ENCODE measurements at regions not wholly inside any gene's neighbourhood (a gene's known extent, or its start where the extent isn't known, plus 50 kb on each side); places are given as distances from the start of the nearest gene placed in this dataset.
"Not testable (repeated sequence)": the region's sequence is repeated elsewhere in the genome, so short reads cannot be mapped to it uniquely, and the experiment has no call there.

- no peak for DNase-seq
Measured at GRCh38 chr13:55583953-55584593, 1556.6 kb upstream of the PRR20A start.

- DNase-seq = no peak
Measured at GRCh38 chr13:55602784-55603183, 1537.9 kb upstream of the PRR20A start.

- DNase-seq = no peak
Measured at GRCh38 chr13:55606045-55606665, 1534.6 kb upstream of the PRR20A start.

- no peak for DNase-seq
Measured at GRCh38 chr13:55613429-55614187, 1527.1 kb upstream of the PRR20A start.

- no peak for DNase-seq
Measured at GRCh38 chr13:55615081-55615480, 1525.6 kb upstream of the PRR20A start.

GRCh38 chr13:55617241-55617640 is 1523.5 kb upstream of the PRR20A start:
- DNase-seq = no peak

- DNase-seq = no peak
Measured at GRCh38 chr13:55627221-55627620, 1513.5 kb upstream of the PRR20A start.

- no peak for DNase-seq
Measured at GRCh38 chr13:55632402-55632801, 1508.3 kb upstream of the PRR20A start.

- no peak for DNase-seq
Measured at GRCh38 chr13:55649485-55649884, 1491.2 kb upstream of the PRR20A start.

GRCh38 chr13:55652657-55653056 is 1488.1 kb upstream of the PRR20A start:
- DNase-seq = no peak

- peak; percentile 51 for DNase-seq
Measured at GRCh38 chr13:55653497-55653896, 1487.2 kb upstream of the PRR20A start.

GRCh38 chr13:55654243-55654642 is 1486.5 kb upstream of the PRR20A start:
- no peak for DNase-seq

GRCh38 chr13:55660264-55660663 is 1480.5 kb upstream of the PRR20A start:
- not testable (repeated sequence) for DNase-seq

- DNase-seq = no peak
Measured at GRCh38 chr13:55660851-55661250, 1479.9 kb upstream of the PRR20A start.

GRCh38 chr13:55661505-55661904 is 1479.2 kb upstream of the PRR20A start:
- no peak for DNase-seq

- no peak for DNase-seq
Measured at GRCh38 chr13:55664178-55664577, 1476.5 kb upstream of the PRR20A start.

- no peak for DNase-seq
Measured at GRCh38 chr13:55669051-55669450, 1471.7 kb upstream of the PRR20A start.

GRCh38 chr13:55673910-55674309 is 1466.8 kb upstream of the PRR20A start:
- DNase-seq = no peak

GRCh38 chr13:55682776-55683175 is 1457.9 kb upstream of the PRR20A start:
- DNase-seq = no peak

GRCh38 chr13:55705526-55705925 is 1435.2 kb upstream of the PRR20A start:
- no peak for DNase-seq

- DNase-seq = no peak
Measured at GRCh38 chr13:55705971-55706370, 1434.7 kb upstream of the PRR20A start.

GRCh38 chr13:55714120-55714519 is 1426.6 kb upstream of the PRR20A start:
- no peak for DNase-seq

GRCh38 chr13:55727683-55728082 is 1413.0 kb upstream of the PRR20A start:
- no peak for DNase-seq

GRCh38 chr13:55728247-55728646 is 1412.5 kb upstream of the PRR20A start:
- DNase-seq = no peak

Data from NCI-H1048 (cell line).